ENCODE measurements at regions not wholly inside any gene's neighbourhood (a gene's known extent, or its start where the extent isn't known, plus 50 kb on each side); places are given as distances from the start of the nearest gene placed in this dataset.

GRCh38 chr15:58298879-58299850 lies 132.6 kb upstream of the LIPC start:
- no TSS peak for BruUV-seq (replicated peaks)

More at GRCh38 chr15:58298879-58299850, 132.6 kb upstream of the LIPC start:
- TF ChIP-seq HMGXB4 (CRISPR knock-in tag; IDR thresholded peaks at IDR 0.05; ENCODE audit: borderline replicate concordance in 1 of 2, low read depth in 1 of 2), result no peak
- TF ChIP-seq MEIS2 (CRISPR knock-in tag; IDR thresholded peaks at IDR 0.05), result no peak
- TF ChIP-seq ZNF383 (CRISPR knock-in tag; IDR thresholded peaks at IDR 0.05; ENCODE audit: borderline replicate concordance), result no peak
- TF ChIP-seq ZNF142 (CRISPR knock-in tag; IDR thresholded peaks at IDR 0.05), result no peak
- TF ChIP-seq CBFB (CRISPR knock-in tag; IDR thresholded peaks at IDR 0.05), result no peak
- TF ChIP-seq BATF2 (CRISPR knock-in tag; IDR thresholded peaks at IDR 0.05), result no peak
- TF ChIP-seq, protein P1, sequence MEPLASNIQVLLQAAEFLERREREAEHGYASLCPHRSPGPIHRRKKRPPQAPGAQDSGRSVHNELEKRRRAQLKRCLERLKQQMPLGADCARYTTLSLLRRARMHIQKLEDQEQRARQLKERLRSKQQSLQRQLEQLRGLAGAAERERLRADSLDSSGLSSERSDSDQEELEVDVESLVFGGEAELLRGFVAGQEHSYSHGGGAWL (CRISPR knock-in tag; IDR thresholded peaks at IDR 0.05), result no peak
- no peak for TF ChIP-seq KDM1A (CRISPR knock-in tag; IDR thresholded peaks at IDR 0.05)
- TF ChIP-seq, protein P2, sequence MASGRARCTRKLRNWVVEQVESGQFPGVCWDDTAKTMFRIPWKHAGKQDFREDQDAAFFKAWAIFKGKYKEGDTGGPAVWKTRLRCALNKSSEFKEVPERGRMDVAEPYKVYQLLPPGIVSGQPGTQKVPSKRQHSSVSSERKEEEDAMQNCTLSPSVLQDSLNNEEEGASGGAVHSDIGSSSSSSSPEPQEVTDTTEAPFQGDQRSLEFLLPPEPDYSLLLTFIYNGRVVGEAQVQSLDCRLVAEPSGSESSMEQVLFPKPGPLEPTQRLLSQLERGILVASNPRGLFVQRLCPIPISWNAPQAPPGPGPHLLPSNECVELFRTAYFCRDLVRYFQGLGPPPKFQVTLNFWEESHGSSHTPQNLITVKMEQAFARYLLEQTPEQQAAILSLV (CRISPR knock-in tag; IDR thresholded peaks at IDR 0.05; ENCODE audit: borderline replicate concordance), result no peak
- no peaks in the 10 kb centered on the region for H3K79me2 ChIP-seq (ENCODE audit: insufficient read depth, low read length)
- ChIA-PET POLR2A (no interaction called here), CTCF (ENCODE audit: low intra/inter-chr PET ratio, low total read pairs) (no interaction called here)
- H4K20me1 ChIP-seq (ENCODE audit: insufficient read depth, low read length), result no peaks in the 10 kb centered on the region
- H3K4me3 ChIP-seq (replicated peaks in 1 of 3; ENCODE audit: insufficient read depth in 1 of 3, low read depth in 2 of 3, low read length in 3 of 3), result no peak overlapping the region
- no peak overlapping the region for H3K4me2 ChIP-seq (ENCODE audit: low read depth, low read length)
- FAIRE-seq, result no peak
- H3K36me3 ChIP-seq (replicated peaks in 1 of 2; ENCODE audit: control insufficient read depth in 1 of 2, insufficient read depth in 2 of 2, low read length in 2 of 2), result no peaks in the 10 kb centered on the region
- intact Hi-C loops (cut with micrococcal nuclease; ENCODE audit: unreplicated experiment), result no loop called here
- no peaks in the 10 kb centered on the region for H3K27me3 ChIP-seq (ENCODE audit: control insufficient read depth in 1 of 2, insufficient read depth in 2 of 2, low read length in 2 of 2)
- H3K4me1 ChIP-seq (ENCODE audit: insufficient read depth, low read length), result peaks cover 10% of the 10 kb centered on the region
- WGBS (ENCODE audit: low lambda C conversion rate), result 85% methylated on average over 9 of the region's 10 CpGs
- no peak overlapping the region for H2AFZ ChIP-seq (ENCODE audit: low read length)
- no peak overlapping the region for H3K27ac ChIP-seq (ENCODE audit: extremely low read length, insufficient read depth, low read length)
- no peak overlapping the region for H3K9ac ChIP-seq (ENCODE audit: insufficient read depth, low read depth, low read length)
- no peak for ATAC-seq
- H3K9me3 ChIP-seq (ENCODE audit: low read length), result peaks cover 6% of the 10 kb centered on the region; the same call in 1 of the 2 replicates
- in situ Hi-C loops (cut with HindIII; ENCODE audit: extremely low pct_ligation_motif_present, low pct_unique_long_range_greater_than_20kb), result no loop called here
- DNase-seq (ENCODE audit: low spot score), result no peak
